ENCODE measurements at regions not wholly inside any gene's neighbourhood (a gene's known extent, or its start where the extent isn't known, plus 50 kb on each side); places are given as distances from the start of the nearest gene placed in this dataset.
"Not testable (repeated sequence)": the region's sequence is repeated elsewhere in the genome, so short reads cannot be mapped to it uniquely, and the experiment has no call there.

DNA sequence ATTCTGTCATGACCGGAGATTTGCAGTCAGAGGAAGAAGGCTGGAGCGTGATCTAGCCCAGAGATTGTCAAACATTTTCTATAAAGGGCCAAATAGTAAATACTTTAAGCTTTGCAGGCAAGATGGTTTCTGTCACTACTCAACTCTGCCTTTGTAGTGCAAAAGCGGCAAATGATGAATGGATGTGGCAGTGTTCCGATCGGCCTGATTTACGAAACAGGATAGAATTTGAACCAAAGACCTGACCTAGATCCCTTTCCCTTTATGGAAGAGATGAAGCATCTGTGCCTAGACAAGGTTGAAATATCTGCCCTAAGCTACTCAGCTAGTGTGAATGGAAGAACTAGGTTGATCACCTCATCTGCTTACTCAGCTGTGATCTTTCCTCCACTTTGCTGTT lies 209.5 kb downstream of the YTHDC2 start:
- no peak for DNase-seq

DNA sequence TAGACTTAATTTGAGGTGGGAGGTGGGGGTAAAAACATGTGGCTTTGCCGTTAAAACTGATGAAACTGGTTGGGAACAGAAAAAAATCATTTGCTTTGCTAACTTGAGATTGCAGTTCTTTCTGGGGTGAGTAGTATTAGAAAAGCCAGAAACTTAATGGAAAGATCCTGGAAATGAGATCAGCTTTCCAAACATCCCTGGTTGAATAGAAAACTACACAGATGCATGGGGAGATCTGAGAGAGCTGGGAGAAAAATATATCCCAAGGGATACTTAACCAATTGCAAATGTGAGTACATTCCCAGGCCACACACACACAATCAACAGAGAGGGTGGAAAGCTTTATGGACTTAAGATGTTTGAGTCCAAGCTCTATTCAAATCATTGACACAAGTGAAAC lies 222.3 kb downstream of the YTHDC2 start:
- DNase-seq = no peak

DNA sequence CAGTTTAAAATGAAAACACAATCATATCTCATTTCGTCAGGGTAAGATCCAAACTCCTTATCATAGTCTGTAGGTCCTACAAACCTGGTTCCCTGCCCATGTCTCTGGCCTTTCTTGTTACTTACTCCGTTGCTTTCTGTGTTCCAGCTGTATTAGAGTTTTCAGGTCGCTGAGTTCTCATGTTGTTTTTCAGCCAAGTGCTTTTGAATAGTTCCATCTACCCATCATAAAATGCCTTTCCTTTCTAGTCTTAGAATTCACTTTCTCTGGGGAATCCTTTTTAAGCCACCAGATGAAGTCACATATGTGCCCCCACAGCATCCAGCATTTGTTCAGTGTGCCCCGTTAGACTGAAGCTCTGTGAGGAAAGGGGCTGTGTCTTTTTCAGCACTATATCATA lies 228.7 kb downstream of the YTHDC2 start:
- no peak for DNase-seq

DNA sequence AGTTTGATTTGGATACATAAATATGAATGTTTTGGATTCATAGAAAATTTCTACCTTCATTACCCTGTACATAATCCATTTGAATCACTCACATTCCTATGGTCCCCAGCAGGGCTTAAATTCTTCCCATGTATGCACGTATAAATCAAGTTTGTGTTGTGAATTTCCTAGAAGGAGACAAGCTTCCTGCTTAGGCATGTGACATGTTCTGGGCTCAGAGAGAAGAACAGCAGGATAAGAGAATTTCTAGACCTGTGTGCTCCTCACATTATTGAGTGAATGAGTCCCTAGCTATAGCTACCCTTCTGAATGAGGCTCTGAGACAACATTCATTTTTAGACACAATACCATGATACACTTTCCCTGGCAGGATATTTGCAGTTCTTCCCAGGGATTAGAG lies 229.1 kb downstream of the YTHDC2 start:
- DNase-seq = no peak

DNA sequence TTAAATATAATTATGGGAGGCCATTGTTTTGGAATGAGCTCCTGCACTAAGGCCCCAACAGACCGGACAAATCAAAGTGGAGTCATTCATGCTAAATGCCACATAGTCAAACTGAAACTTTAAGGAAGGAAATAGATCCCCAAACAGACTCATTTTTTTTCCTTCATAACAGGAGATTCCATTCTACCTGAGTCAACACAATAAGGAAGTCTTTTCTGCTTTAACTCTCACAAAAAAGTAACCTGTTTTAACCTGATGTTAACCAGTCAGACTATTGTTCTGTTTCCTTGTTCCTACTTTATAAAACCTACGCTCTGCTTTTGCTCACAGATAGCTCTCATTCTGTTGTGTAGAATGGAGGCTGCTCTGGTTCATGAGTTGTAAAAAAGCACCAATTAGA lies 234.9 kb downstream of the YTHDC2 start:
- DNase-seq = no peak

DNA sequence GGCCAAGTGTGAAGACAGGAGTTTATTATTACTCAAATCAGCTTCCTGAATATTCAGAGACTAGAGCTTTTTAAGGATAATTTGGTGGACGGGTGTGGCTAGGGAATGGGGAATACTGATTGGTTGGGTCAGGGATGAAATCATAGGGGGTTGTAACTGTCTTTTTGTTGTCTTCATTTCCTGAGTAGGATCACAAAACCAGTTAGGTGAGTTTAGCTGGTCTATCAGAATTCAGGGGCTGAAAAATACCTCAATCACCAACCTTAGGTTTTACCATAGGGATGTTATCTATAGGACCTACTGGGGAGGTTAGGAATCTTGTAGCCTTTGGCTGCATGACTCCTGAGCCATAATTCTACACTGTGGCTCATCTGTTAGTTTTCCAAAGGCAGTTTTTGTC lies 235.8 kb downstream of the YTHDC2 start:
- no peak for DNase-seq

DNA sequence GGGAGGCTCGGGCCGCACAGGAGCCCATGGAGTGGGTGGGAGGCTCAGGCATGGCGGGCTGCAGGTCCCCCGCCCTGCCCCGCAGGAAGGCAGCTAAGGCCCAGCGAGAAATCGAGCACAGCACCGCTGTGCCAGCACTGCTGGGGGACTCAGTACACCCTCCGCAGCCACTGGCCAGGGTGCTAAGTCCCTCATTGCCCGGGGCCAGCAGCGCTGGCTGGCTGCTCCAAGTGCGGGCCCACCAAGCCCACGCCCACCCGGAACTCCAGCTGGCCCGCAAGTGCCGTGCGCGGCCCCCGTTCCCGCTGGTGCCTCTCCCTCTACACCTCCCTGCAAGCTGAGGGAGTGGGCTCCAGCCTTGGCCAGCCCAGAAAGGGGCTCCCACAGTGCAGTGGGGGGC lies 239.7 kb downstream of the YTHDC2 start:
- not testable (repeated sequence) for DNase-seq

DNA sequence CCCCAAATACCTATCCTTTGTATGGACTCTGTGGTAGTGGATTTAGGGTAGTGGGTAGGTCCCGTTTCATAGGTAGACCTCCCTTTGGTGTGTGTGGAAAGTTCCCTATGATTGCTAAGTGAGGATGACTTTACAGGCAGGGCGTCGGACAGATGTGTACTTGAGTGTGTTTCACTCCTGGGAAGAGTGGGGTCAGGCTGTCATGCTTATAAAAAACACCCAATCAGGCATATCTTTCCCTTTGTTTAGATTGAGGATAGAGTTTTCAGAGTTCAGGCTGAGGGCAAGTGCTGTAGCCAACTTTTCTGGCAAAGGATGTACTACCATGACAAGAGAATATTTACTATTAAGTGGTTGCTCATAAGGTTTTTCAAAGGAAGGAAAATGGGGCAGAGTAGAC lies 242.0 kb downstream of the YTHDC2 start:
- no peak for DNase-seq

DNA sequence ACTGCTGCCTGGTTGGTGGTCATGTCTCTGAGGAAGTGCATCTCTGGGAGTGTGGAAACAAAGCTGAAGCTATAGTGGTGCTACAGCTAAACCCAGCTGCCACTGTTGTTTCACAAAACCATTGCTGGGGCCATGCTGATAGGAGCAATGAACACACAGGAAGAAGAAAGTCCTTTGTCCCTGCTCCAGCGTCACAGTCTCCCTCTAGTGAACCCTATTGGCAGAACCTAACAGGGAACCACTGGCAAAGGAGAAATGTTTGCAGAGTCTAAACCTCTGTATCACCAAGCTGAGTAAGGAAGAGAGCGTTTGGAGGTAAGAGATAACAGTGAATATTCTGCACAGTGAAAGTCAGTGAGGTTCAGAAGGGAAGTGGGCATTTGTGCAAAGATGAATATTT lies 244.0 kb downstream of the YTHDC2 start:
- no peak for DNase-seq

DNA sequence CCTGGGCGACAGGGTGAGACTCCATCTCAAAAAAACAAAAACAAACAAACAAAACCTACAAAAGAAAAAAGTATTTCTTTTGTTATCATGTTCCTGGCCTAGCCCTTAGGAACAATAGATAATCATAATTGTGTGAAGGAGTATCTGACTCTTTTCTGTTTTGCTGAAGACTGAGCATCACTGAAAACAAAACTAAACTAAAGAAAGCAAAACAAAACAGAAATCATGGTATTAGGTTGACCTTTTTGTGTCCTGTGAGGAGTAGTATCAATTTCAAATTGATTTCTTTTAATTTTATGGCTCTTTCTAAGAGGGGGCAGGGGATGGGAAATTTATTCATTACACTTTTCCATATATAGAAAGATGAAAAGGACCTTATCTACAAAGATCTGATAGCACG lies 246.0 kb downstream of the YTHDC2 start:
- DNase-seq = no peak

DNA sequence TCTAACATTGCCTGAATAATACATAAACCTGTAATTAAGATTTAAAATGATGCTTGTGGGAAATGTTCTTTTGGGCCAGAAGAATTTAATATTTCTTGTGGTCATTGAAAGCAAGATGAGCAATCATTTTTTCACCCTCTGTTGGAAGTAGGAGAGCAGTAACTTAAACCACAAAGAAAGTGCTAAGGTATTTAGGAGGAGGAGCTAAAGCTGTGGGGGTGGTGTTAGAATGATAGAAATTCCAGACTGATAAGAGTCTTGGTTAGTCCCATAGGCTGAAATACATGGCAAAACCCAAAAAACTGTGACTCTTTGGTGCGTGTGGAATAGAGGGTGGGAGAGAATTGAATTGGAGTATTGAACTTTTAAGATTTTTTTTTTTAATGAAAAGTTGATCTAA lies 247.0 kb downstream of the YTHDC2 start:
- DNase-seq = no peak

DNA sequence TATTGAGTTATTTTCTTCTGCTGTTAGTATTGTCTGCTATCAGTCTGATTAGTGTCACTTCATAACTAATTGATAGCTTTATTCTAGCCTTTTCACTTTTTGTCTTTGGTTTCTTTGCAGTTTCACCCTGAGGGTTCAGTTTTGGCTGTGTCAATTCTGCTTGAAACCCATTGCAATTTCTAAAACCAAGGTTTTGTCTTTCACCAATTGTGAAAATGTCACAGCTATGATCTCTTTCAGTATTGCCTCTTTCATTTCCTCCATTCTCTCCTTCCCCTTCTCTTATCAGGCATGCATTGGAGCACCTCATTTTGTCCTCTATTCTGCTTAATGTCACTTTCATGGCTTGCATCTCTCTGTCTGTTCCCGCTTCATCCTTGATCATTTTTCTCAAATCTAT lies 248.1 kb downstream of the YTHDC2 start:
- no peak for DNase-seq

DNA sequence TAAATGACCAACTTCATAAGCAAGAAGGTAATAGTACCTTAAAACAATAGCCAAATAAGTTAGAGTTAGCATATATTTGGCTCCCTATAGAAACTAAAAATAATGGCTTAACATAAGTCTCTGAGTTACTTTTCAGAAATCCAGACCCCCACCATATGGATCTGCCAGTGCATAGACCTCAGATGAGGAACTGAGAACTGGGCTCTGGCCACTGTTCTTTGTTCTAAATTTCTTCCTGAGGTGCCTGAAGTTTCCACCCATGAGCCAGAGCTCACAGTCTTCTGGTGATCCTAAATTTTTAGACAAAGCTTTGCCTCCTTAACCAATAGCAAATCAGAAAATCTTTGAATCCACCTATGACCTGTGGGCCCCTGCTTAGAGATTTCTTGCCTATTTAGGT lies 250.9 kb downstream of the YTHDC2 start:
- DNase-seq = no peak

DNA sequence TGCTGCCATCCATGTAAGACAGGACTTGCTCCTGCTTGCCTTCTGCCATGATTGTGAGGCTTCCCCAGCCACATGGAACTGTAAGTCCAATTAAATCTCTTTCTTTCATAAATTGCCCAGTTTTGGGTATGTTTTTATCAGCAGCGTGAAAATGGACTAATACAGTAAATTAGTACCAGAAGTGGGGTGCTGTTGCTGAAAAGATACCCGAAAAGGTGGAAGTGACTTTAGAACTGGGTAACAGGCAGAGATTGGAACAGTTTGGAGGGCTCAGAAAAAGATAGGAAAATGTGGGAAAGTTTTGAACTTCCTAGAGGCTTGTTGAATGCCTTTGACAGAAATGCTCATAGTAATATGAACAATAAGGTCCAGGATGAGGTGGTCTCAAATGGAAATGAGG lies 253.3 kb downstream of the YTHDC2 start:
- not testable (repeated sequence) for DNase-seq

DNA sequence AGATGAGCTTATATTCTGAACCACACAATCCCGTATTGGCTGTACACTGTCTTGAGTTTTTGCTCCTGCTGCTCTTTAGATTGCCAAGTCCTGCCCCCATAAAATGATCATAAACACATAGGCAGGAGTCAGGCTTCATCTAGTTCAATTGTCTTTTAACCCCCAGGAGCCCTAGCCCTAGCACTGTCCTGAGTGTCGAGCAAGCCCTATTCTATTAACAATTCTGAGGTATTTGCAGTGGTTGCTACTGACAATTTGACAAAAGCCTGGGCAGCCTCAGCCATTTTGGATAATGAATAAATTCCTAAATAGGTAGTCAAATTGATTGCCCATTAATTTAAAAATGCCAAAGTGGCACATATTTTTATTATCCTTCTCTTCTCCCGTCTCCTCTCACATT lies 257.2 kb downstream of the YTHDC2 start:
- DNase-seq = no peak

DNA sequence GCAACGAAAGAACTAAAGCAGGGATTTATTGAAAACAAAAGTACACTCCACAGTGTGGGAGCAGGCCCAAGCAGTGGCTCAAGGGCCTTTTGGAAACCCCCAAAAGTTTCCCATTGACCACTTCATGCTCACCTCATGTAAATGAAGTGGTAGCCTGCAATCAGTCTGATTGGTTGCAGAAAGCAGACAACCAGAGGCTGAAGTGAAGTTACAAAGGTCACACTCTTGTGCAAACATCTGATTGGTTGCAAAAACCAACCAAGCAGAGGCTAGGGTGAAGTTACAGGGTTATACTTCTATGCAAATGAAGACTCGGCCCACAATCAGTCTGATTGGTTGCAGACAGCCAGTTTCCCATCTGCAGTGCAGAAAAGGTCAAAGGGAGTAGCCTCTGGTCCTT lies 258.0 kb downstream of the YTHDC2 start:
- DNase-seq = no peak

DNA sequence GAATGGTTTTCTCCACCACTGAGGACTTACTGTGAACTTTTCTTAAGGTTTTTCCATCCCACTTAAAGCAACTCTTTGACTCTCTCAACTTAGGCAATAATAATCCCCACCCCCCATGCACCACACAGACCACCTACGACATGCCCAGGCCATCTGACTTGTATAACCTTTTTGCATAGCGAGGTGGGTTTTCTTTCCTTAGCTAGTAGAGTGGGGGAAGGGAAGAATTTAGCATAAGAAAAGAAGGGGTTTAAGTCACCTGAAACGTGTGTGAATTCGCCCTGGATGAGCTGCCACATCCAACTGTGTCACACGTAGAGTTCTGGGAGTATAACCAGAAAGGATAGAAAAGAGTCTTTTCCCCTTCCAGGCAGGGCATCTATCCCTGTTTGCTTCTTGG lies 262.7 kb downstream of the YTHDC2 start:
- DNase-seq = no peak

DNA sequence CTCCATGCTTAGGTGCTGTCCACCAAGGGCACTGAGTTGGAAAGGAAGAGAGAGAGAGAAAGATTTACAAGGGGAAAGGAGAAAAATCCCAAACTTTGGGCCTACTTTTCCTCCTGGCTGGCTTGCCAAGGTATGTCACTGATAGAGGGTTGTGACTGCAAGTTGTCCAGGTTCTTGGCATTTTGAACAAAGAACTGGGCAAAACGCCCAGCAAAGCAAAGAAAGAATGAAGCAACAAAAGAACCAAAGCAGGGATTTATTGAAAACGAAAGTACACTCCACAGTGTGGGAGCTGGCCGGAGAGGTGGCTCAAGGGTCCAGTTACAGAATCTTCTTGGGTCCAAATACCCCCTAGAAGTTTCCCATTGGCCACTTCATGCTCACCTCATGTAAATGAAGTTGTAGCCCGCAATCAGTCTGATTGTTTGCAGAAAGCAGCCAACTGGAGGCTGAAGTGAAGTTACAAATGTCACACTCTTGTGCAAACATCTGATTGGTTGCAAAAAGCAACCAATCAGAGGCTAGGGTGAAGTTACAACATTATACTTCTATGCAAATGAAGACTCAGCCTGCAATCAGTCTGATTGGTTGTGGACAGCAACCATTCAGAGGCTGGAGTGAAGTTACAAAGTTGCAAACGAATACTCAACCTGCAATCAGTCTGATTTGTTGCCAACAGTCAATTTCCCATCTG lies 263.5 kb downstream of the YTHDC2 start:
- no peak for DNase-seq

DNA sequence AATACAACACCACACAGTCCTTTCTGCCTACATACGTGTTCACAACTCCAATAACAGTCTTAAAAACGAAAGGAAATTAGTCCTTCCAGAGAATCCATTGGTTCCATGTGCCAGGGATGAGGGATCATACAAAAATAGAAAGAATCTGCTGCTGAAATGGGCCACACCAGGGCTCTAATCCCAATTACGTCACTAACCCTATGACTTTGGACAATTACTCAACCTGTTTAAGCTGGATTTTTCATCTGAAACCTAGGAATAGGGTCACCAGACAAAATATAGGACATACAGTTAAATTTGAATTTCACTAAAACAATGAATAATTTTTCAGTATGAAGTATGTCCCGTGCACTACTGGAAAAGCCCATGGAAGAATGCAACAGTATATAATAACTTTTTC lies 264.7 kb downstream of the YTHDC2 start:
- DNase-seq = no peak

DNA sequence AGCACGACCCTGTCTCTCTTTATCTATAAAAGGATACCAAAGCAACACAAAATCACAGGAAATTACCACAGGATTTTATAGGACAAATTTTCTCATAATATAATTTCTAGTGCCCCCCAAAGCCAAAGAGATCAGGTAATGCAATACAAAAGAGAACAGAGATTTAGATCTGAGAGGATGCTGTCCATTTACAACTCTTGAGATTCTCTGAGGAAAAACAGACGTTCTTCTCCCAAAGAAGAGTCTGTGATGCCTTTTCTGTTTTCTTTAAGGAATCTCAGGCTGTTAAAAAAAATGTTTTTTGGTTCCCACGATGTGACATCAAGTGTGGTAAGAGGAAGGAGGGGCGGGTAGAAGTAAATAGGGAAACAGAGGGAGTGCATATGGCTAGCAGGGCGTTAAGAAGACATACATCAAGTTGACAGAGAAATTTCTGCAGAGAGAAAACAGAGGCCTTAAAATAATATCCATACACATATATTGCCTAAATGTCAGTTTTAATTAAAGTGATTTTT lies 274.7 kb downstream of the YTHDC2 start:
- no peak for DNase-seq

DNA sequence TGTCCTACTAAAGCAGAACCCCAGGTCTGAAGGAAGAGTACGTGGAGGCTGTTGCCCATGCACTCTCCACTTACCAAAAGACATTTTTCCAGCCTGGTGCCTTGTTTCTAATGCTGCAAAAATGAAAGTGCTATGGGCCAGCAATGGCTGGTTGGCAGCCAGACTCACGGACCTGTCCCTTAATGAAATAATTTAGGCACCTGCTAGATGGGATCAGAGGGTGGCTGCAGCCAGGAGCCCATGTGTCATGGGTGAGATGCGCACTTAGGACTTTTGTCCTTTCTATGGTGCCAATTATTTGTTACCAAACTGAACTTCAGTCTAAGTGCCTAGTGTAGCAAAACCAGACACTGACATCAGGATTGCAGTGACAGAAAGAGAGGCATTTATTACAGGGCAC lies 276.3 kb downstream of the YTHDC2 start:
- no peak for DNase-seq

DNA sequence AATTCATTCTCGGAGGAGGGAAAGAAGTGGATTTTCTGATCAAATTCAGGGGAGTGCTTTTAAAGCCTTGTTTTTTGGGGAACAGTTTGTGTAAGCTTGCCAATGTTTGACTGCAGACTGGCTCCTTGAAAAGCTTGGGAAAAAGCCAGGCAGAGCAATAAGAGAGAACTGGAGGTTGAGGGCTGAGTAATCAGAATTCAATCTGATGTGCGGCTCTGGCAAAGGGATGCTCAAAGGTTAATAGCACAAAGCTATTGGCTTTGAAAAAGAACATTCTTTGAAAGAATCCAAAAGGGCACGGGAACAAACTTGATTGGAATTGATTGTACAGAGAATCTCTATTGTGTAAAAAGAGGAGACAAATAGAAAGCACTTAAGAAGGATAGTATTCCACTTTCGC lies 279.3 kb downstream of the YTHDC2 start:
- DNase-seq = no peak

DNA sequence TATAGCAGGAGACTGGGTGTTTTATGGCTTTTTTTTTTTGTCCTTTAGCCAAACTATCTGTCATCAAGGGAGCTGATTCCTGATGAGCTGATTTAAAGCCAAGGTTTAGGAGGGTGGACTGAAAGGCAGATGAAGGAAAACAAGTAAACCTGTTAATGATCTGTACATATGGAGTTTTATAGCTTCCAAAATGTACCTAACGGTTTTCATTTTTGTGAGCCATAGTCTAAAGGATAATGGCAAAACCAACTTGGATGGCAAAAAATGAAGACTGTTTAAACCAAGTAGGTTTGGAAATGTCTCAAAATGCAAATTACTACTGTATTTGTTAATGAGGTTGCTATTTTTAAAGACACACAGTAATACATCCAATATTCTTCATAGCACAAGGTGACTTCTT lies 281.5 kb downstream of the YTHDC2 start:
- no peak for DNase-seq

DNA sequence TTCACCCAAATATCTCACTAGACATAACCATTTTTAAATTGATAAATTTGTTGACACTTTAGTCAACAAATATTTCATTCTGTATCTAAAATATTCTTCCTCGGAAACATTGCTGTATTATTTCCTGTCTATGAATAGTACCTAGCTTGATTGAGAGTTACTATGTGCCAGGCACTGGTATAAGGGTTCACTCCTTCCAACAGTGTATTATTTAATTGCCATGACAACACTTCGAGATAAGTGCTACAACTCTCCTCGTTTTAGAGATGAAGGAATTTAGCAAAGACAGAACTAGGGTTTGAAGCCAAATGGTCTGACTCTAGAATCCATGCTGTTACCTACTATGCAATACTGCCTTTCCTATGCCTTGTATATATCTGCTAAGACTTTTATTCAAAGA lies 287.2 kb downstream of the YTHDC2 start:
- no peak for DNase-seq

DNA sequence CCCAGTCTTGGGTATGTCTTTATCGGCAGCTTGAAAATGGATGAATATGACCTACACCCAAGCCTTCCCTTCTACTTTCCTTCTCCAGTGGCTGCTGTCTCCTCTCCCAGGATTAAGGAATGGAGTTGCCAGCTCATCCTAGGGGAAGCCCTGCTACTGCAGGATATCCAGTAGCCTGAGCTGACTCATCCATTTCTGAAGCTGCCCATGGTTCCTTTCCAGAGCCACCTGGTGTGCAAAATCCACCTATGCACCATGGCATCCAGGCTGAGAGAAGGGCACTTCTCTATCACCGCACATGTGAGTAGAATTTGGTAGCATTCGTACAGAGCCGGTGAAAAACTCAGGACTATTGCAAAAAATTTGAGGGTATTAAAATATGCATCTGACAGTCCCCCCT lies 290.8 kb downstream of the YTHDC2 start:
- no peak for DNase-seq

DNA sequence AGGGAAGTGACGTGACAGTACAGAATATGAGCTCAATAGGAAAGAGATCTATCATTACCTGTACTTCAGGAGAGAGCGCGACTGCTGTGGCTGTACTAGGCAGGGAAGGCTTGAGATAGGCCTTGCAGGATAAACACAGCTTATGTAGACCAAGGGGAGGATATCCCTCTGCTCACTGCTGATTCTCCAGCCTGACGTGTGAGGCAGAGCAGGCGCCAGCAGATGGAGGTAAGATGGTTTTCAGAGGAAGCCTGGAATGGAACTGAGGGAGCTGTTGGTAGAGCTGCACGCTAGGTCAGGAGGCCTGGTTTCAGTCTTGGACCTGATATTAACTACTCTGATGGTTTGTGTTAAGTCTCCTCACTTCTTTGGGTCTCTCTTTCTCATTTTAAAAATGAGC lies 291.4 kb downstream of the YTHDC2 start:
- no peak for DNase-seq
